Suprapubic skin (tissue), 4 donors: ENCODE measurements at regions not wholly inside any gene's neighbourhood (a gene's known extent, or its start where the extent isn't known, plus 50 kb on each side); places are given as distances from the start of the nearest gene placed in this dataset.

Experiments
- DNase-seq, 2 donors: peaks; one replicate each; pipeline ENCODE4 v3.0.0-alpha.2; 2019; ENCODE audit warnings: low spot score in 2 of 2
- H3K27ac ChIP-seq: fragments of 200-600 bp; sonication (generic); one replicate; pipeline ENCODE4 v1.5.1; 2019
- H3K27me3 ChIP-seq: fragments of 200-600 bp; sonication (generic); one replicate; pipeline ENCODE4 v1.5.1; 2019
- H3K36me3 ChIP-seq: fragments of 200-600 bp; sonication (generic); one replicate; pipeline ENCODE4 v1.5.1; 2019
- H3K4me1 ChIP-seq: fragments of 200-600 bp; sonication (generic); one replicate; pipeline ENCODE4 v1.5.1; 2019
- H3K4me3 ChIP-seq: fragments of 200-600 bp; sonication (generic); one replicate; pipeline ENCODE4 v1.5.1; 2019; ENCODE audit warnings: mild to moderate bottlenecking
- H3K9me3 ChIP-seq: fragments of 200-600 bp; sonication (generic); one replicate; pipeline ENCODE4 v1.5.1; 2019
- EP300 ChIP-seq: sonication (generic); formaldehyde crosslinking; IDR thresholded peaks from one replicate; pipeline ENCODE4 v1.6.1; 2017; ENCODE audit warnings: antibody characterized with exemption
- POLR2A ChIP-seq, 2 donors: fragments of 450-650 bp; IDR thresholded peaks; one replicate each; pipeline ENCODE4 v1.6.1; 2017; ENCODE audit warnings: antibody characterized with exemption in 2 of 2, mild to moderate bottlenecking in 2 of 2, moderate library complexity in 2 of 2
- POLR2AphosphoS5 ChIP-seq, 3 donors: sonication (generic); formaldehyde crosslinking; IDR thresholded peaks; one replicate each; pipeline ENCODE4 v1.6.1; 2017; ENCODE audit warnings: antibody characterized with exemption in 3 of 3
- WGBS: methylation state at CpG from one replicate; pipeline ENCODE4 v1.1.5; 2018; 5-methylcytosine and 5-hydroxymethylcytosine counted together
- TF ChIP-seq, protein P1 (sequence below), 2 donors: fragments of 200-600 bp in 1 of 2; fragments of 450-650 bp in 1 of 2; sonication (generic) in 1 of 2; IDR thresholded peaks; one replicate each; pipeline ENCODE4 v1.5.1; 2016 to 2019; ENCODE audit warnings: antibody characterized with exemption in 2 of 2, mild to moderate bottlenecking in 1 of 2, moderate library complexity in 1 of 2

DNA sequence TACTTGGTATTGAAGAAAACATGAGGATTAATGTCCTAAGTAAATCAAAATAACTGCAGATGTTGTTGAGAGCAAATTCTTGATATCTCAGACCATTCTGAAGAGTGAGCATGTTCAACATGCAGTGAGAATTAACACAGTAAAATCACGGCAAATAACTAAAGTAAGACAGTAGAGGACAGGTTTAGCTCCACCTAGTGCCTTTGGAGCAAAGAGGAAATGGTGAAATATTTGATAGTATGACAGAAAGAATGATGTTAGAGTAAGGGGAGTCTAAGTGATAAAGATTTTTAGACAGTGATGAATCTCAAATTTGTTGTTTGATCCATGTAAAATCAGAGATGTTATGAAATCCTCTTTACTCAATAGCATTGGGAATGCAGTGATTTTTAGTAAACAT, 424.2 kb downstream of the TMEM161B start:
- Histone ChIP-seq H3K27ac (no peak overlapping the region), H3K9me3 (no peaks in the 10 kb centered on the region), H3K27me3 (no peaks in the 10 kb centered on the region), H3K4me1 (no peaks in the 10 kb centered on the region), H3K36me3 (no peaks in the 10 kb centered on the region), H3K4me3 (no peak overlapping the region)
- no peak for DNase-seq
- TF ChIP-seq POLR2A (IDR thresholded peaks at IDR 0.05) (no peak), POLR2AphosphoS5 (IDR thresholded peaks at IDR 0.05) (no peak), EP300 (no peak)
- TF ChIP-seq, protein P1, sequence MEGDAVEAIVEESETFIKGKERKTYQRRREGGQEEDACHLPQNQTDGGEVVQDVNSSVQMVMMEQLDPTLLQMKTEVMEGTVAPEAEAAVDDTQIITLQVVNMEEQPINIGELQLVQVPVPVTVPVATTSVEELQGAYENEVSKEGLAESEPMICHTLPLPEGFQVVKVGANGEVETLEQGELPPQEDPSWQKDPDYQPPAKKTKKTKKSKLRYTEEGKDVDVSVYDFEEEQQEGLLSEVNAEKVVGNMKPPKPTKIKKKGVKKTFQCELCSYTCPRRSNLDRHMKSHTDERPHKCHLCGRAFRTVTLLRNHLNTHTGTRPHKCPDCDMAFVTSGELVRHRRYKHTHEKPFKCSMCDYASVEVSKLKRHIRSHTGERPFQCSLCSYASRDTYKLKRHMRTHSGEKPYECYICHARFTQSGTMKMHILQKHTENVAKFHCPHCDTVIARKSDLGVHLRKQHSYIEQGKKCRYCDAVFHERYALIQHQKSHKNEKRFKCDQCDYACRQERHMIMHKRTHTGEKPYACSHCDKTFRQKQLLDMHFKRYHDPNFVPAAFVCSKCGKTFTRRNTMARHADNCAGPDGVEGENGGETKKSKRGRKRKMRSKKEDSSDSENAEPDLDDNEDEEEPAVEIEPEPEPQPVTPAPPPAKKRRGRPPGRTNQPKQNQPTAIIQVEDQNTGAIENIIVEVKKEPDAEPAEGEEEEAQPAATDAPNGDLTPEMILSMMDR (IDR thresholded peaks at IDR 0.05), result no peak
- 67% methylated on average over 1 of the region's 1 CpG for WGBS

DNA sequence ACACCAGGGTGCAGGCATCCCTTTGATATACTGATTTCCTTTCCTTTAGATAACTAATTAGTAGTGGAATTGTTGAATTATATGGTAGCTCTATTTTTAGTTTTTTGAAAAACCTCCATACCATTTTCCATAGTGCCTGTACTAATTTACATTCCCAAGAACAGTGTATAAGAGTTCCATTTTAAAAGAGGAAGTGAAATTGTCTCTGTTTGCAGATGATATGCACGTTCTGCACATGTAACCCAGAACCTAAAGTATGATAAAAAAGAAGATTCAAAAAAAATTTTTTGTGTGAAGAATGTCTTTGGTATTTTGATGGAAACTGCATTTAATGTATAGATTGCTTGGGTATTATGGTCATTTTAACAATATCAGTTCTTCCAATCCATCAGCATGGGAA, 424.0 kb upstream of the CCNH start:
- Histone ChIP-seq H3K4me3 (no peak overlapping the region), H3K9me3 (no peaks in the 10 kb centered on the region), H3K36me3 (no peaks in the 10 kb centered on the region), H3K27ac (no peak overlapping the region), H3K4me1 (no peaks in the 10 kb centered on the region), H3K27me3 (no peaks in the 10 kb centered on the region)
- 57% methylated on average over 1 of the region's 1 CpG for WGBS
- no peak for DNase-seq
- TF ChIP-seq POLR2A (IDR thresholded peaks at IDR 0.05) (no peak), EP300 (no peak), POLR2AphosphoS5 (IDR thresholded peaks at IDR 0.05) (no peak)
- TF ChIP-seq, protein P1 (IDR thresholded peaks at IDR 0.05), result no peak

DNA sequence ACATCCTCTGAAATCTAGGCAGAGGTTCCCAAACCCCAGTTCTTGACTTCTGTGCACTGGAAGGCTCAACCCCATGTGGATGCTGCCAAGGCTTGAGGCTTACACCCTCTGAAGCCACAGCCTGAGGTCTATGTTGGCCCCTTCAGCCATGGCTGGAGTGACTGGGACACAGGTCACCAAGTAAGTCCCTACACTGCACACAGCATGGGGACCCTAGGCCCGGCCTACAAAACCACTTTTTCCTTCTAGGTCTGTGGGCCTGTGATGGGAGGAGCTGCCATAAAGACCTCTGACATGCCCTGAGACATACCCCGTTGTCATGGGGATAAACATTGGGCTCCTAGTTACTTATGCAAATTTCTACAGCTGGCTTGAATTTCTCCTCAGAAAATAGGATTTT, 418.8 kb upstream of the CCNH start:
- no peak for DNase-seq
- Histone ChIP-seq H3K9me3 (no peaks in the 10 kb centered on the region), H3K27ac (no peak overlapping the region), H3K27me3 (no peaks in the 10 kb centered on the region), H3K36me3 (no peaks in the 10 kb centered on the region), H3K4me1 (no peaks in the 10 kb centered on the region), H3K4me3 (no peak overlapping the region)
- WGBS, result 93% methylated on average over 2 of the region's 2 CpGs
- TF ChIP-seq POLR2A (IDR thresholded peaks at IDR 0.05), result no peak

DNA sequence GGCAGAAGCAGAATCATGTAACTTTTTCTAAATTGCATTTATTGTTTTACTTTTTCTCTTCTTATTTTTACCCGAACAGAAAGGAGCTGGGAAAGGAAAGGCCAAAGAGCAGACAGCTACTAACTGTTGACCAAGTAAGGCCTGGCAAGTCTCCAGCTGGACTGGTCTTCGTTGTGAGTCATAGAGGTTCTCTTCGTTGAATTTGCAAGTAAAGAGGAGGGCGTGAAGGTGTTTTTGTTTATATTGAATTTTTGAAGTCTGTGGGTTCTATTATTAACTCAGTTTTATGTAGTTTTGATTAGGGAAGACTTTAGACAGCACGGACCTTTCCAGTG, 416.5 kb upstream of the CCNH start:
- no peaks in the 10 kb centered on the region for H3K9me3 ChIP-seq
- no peak overlapping the region for H3K4me3 ChIP-seq
- no peaks in the 10 kb centered on the region for H3K4me1 ChIP-seq
- H3K27me3 ChIP-seq, result no peaks in the 10 kb centered on the region
- no peak overlapping the region for H3K27ac ChIP-seq
- H3K36me3 ChIP-seq, result no peaks in the 10 kb centered on the region
- no peak for DNase-seq
- TF ChIP-seq, protein P1 (IDR thresholded peaks at IDR 0.05), result no peak
- TF ChIP-seq EP300 (no peak), POLR2AphosphoS5 (IDR thresholded peaks at IDR 0.05) (no peak), POLR2A (IDR thresholded peaks at IDR 0.05) (no peak)
- WGBS, result 68% methylated on average over 5 of the region's 5 CpGs

DNA sequence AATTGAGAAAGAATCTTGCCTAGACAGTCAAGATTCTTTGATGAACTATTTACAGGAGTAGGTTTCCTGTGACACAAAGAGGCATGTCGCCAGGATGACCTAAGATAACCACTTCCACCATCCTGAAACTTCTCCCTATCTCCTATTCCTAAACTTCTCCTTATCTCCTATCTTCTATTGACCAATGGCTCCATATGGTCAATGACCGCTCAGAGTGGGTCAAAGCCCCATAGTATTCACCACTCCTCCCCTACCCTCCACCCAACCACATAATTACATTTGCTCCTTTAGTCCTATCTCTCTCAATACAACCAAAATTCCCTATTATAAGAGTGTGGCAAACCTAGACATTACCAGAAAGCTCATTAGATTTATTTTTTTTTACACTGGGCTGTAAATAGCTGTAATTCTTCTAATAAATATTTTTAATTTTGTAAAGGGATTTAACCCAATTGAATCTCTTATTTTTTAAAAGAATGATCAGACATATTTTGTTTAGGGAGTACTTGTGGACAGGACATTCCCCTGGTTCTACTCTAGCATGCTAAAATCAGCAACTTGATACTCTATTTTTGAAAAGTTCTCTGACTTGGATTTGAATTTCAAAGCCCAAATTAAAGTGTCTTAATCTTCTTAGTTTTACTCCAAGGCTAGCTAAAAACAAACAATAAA, 416.0 kb upstream of the CCNH start:
- Histone ChIP-seq H3K36me3 (no peaks in the 10 kb centered on the region), H3K4me3 (no peak overlapping the region), H3K4me1 (no peaks in the 10 kb centered on the region), H3K27ac (no peak overlapping the region), H3K9me3 (no peaks in the 10 kb centered on the region), H3K27me3 (no peaks in the 10 kb centered on the region)
- TF ChIP-seq POLR2AphosphoS5 (IDR thresholded peaks at IDR 0.05) (no peak), EP300 (no peak), POLR2A (IDR thresholded peaks at IDR 0.05) (no peak)
- TF ChIP-seq, protein P1 (IDR thresholded peaks at IDR 0.05), result no peak
- DNase-seq, result no peak
- 86% methylated on average over 2 of the region's 2 CpGs for WGBS

DNA sequence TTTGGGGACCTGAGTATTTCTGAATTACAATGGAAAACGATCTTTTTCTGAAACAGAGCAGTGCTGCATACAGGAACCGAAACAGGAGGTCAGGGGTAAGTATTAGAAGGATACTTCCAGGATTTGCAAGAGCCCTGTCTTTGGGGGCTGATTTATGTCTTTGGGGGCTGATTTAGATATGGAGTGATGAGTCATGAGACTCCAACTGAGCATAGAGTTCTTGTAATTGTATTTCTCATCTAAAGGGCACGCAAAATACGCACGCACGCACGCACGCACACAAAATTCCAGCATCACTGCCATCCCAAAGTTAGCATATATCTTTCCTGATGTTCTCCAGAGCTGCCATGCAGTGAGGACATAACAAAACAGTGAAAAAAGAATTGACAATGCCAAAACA, 414.8 kb upstream of the CCNH start:
- no peak overlapping the region for H3K27ac ChIP-seq
- no peaks in the 10 kb centered on the region for H3K4me1 ChIP-seq
- no peaks in the 10 kb centered on the region for H3K36me3 ChIP-seq
- no peak for DNase-seq
- no peaks in the 10 kb centered on the region for H3K27me3 ChIP-seq
- 66% methylated on average over 8 of the region's 8 CpGs for WGBS
- no peaks in the 10 kb centered on the region for H3K9me3 ChIP-seq
- no peak overlapping the region for H3K4me3 ChIP-seq
- TF ChIP-seq, protein P1 (IDR thresholded peaks at IDR 0.05), result no peak
- TF ChIP-seq POLR2A (IDR thresholded peaks at IDR 0.05) (no peak), EP300 (no peak), POLR2AphosphoS5 (IDR thresholded peaks at IDR 0.05) (no peak)
